ENCODE measurements at regions not wholly inside any gene's neighbourhood (a gene's known extent, or its start where the extent isn't known, plus 50 kb on each side); places are given as distances from the start of the nearest gene placed in this dataset.

DNA sequence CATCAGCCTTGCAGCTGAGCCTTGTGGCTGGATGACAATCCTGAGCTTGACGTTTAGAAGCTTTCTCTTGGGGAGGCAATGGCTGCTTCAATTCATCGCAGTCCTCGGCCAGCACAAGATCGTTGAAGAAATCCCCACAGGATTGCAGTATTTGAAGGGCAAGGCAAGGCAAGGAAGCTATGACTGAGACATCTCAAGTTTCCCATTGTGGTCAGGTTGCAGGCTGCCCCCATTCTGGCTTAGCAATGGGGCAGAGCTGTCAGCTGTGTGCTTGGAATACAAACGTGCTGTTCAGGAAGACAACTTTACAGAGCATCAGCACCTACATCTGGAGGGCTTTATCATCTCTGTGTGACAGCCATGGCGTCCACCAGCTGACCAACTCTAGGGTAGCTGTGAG, 275.9 kb upstream of the TBL1XR1 start:
- no peak for TF ChIP-seq POLR2A (IDR thresholded peaks at IDR 0.05; ENCODE audit: extremely low read depth, insufficient read length)
- TF ChIP-seq, protein P1, sequence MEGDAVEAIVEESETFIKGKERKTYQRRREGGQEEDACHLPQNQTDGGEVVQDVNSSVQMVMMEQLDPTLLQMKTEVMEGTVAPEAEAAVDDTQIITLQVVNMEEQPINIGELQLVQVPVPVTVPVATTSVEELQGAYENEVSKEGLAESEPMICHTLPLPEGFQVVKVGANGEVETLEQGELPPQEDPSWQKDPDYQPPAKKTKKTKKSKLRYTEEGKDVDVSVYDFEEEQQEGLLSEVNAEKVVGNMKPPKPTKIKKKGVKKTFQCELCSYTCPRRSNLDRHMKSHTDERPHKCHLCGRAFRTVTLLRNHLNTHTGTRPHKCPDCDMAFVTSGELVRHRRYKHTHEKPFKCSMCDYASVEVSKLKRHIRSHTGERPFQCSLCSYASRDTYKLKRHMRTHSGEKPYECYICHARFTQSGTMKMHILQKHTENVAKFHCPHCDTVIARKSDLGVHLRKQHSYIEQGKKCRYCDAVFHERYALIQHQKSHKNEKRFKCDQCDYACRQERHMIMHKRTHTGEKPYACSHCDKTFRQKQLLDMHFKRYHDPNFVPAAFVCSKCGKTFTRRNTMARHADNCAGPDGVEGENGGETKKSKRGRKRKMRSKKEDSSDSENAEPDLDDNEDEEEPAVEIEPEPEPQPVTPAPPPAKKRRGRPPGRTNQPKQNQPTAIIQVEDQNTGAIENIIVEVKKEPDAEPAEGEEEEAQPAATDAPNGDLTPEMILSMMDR (IDR thresholded peaks at IDR 0.05; ENCODE audit: low read depth, low read length): no peak
- TF ChIP-seq MYC (IDR thresholded peaks at IDR 0.05; ENCODE audit: low read depth, low read length): no peak
- TF ChIP-seq, protein P2, sequence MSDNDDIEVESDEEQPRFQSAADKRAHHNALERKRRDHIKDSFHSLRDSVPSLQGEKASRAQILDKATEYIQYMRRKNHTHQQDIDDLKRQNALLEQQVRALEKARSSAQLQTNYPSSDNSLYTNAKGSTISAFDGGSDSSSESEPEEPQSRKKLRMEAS (IDR thresholded peaks at IDR 0.05; ENCODE audit: low read depth, low read length): no peak
